RPMI7951 (cell line): ENCODE measurements at regions not wholly inside any gene's neighbourhood (a gene's known extent, or its start where the extent isn't known, plus 50 kb on each side); places are given as distances from the start of the nearest gene placed in this dataset.
"Not testable (repeated sequence)": the region's sequence is repeated elsewhere in the genome, so short reads cannot be mapped to it uniquely, and the experiment has no call there.

Experiments
- DNase-seq: peaks from one replicate; pipeline ENCODE4 v3.0.0-alpha.2; 2012; ENCODE audit warnings: low read depth

- no peak for DNase-seq
Measured at GRCh38 chr22:44650806-44651205, 51.2 kb upstream of the PRR5 start.

- peak; percentile 78 for DNase-seq
Measured at GRCh38 chr22:44648821-44649565, 53.0 kb upstream of the PRR5 start.

- DNase-seq = no peak
Measured at GRCh38 chr22:44648085-44648820, 53.8 kb upstream of the PRR5 start.

- no peak for DNase-seq
Measured at GRCh38 chr22:44647141-44647540, 54.9 kb upstream of the PRR5 start.

- DNase-seq = no peak
Measured at GRCh38 chr22:44646668-44647067, 55.3 kb upstream of the PRR5 start.

- no peak for DNase-seq
Measured at GRCh38 chr22:44646141-44646540, 55.9 kb upstream of the PRR5 start.

GRCh38 chr22:44645531-44645930, 56.5 kb upstream of the PRR5 start:
- DNase-seq = no peak

GRCh38 chr22:44645083-44645482, 56.9 kb upstream of the PRR5 start:
- DNase-seq = no peak

- DNase-seq = not testable (repeated sequence)
Measured at GRCh38 chr22:44643526-44644101, 58.4 kb upstream of the PRR5 start.

GRCh38 chr22:44642096-44642644, 59.8 kb upstream of the PRR5 start:
- no peak for DNase-seq

GRCh38 chr22:44640618-44641155, 61.3 kb upstream of the PRR5 start:
- no peak for DNase-seq

GRCh38 chr22:44639891-44640617, 62.0 kb upstream of the PRR5 start:
- DNase-seq = no peak

GRCh38 chr22:44638971-44639760, 62.8 kb upstream of the PRR5 start:
- peak; percentile 50 for DNase-seq

- not testable (repeated sequence) for DNase-seq
Measured at GRCh38 chr22:44636502-44637206, 65.3 kb upstream of the PRR5 start.

- DNase-seq = not testable (repeated sequence)
Measured at GRCh38 chr22:44635567-44635966, 66.4 kb upstream of the PRR5 start.

- no peak for DNase-seq
Measured at GRCh38 chr22:44634426-44635321, 67.3 kb upstream of the PRR5 start.

- no peak for DNase-seq
Measured at GRCh38 chr22:44633647-44634046, 68.4 kb upstream of the PRR5 start.

GRCh38 chr22:44632541-44633396, 69.2 kb upstream of the PRR5 start:
- no peak for DNase-seq
